H1 (cell line): ENCODE measurements at regions not wholly inside any gene's neighbourhood (a gene's known extent, or its start where the extent isn't known, plus 50 kb on each side); places are given as distances from the start of the nearest gene placed in this dataset.

Source experiments
- CTCF ChIA-PET: fragments of 300-600 bp; sonication (Branson Sonifier 250); formaldehyde crosslinking; loops from one replicate; lab custom pipeline; 2021; ENCODE audit not compliant: partially characterized antibody; lab: Charles Lee
- POLR2A ChIA-PET: fragments of 300-600 bp; sonication (Branson Sonifier 250); formaldehyde crosslinking; loops from one replicate; lab custom pipeline; 2021; ENCODE audit warnings: inconsistent platforms; ENCODE audit not compliant: partially characterized antibody; lab: Charles Lee
- DNase-seq, 2 experiments: peaks; one replicate each; pipeline versions ENCODE4 v3.0.0 to v3.0.0-alpha.2; 2010 to 2022; ENCODE audit warnings: low spot score in 2 of 2, low read depth in 1 of 2, mixed read lengths in 1 of 2
- FAIRE-seq: peaks from 2 replicates; lab custom pipeline; 2011; peaks lifted over from hg19 to GRCh38; lab: Jason Lieb, UNC
- H2AFZ ChIP-seq: 2 replicates; pipeline ENCODE4 v1.8.1; 2012; ENCODE audit warnings: low read length, inconsistent platforms
- H2AK5ac ChIP-seq: 2 replicates; pipeline ENCODE4 v1.6.1; 2013; ENCODE audit warnings: low read depth, low read length
- H2BK120ac ChIP-seq: replicated peaks from 2 replicates; pipeline ENCODE3; 2013; ENCODE audit warnings: low read depth, low read length, inconsistent platforms
- H2BK12ac ChIP-seq: 2 replicates; pipeline ENCODE4 v1.6.1; 2013; ENCODE audit warnings: low read depth, low read length
- H2BK15ac ChIP-seq: 2 replicates; pipeline ENCODE4 v1.6.1; 2013; ENCODE audit warnings: low read length
- H2BK20ac ChIP-seq: 2 replicates; pipeline ENCODE4 v1.6.1; 2013; ENCODE audit warnings: low read length
- H2BK5ac ChIP-seq: 2 replicates; pipeline ENCODE4 v1.6.1; 2013; ENCODE audit warnings: low read depth, low read length
- H3K14ac ChIP-seq: 2 replicates; pipeline ENCODE4 v1.6.1; 2013; ENCODE audit warnings: inconsistent platforms; ENCODE audit not compliant: insufficient read length
- H3K18ac ChIP-seq: 2 replicates; pipeline ENCODE4 v1.6.1; 2013; ENCODE audit warnings: low read length; ENCODE audit errors: extremely low read depth
- H3K23ac ChIP-seq: 2 replicates; pipeline ENCODE4 v1.6.1; 2013; ENCODE audit warnings: inconsistent platforms; ENCODE audit not compliant: insufficient read length
- H3K23me2 ChIP-seq: 2 replicates; pipeline ENCODE4 v1.6.1; 2013; ENCODE audit warnings: low read depth, low read length
- H3K27ac ChIP-seq: 2 replicates; pipeline ENCODE4 v1.6.1; 2011; ENCODE audit warnings: low read depth, low read length, inconsistent platforms
- H3K27me3 ChIP-seq, 4 experiments: replicated peaks in 1 of 4; 1 replicate in 1 of 4; 2 replicates in 3 of 4; pipeline versions ENCODE4 v1.6.1 to v1.8.1; 2011 to 2013; ENCODE audit warnings: low read length in 3 of 4, mild to moderate bottlenecking in 3 of 4, inconsistent platforms in 2 of 4, mixed read lengths in 2 of 4, moderate library complexity in 1 of 4; ENCODE audit not compliant: control insufficient read depth in 3 of 4, insufficient read depth in 3 of 4; ENCODE audit errors: extremely low read depth in 1 of 4
- H3K36me3 ChIP-seq, 4 experiments: 2 replicates each; pipeline versions ENCODE4 v1.6.1 to v1.8.1; 2011 to 2013; ENCODE audit warnings: mild to moderate bottlenecking in 4 of 4, low read length in 3 of 4, moderate library complexity in 2 of 4, control low read depth in 1 of 4, inconsistent platforms in 1 of 4; ENCODE audit not compliant: insufficient read depth in 4 of 4, control insufficient read depth in 2 of 4
- H3K4ac ChIP-seq: replicated peaks from 2 replicates; pipeline ENCODE3; 2013; ENCODE audit warnings: low read length, low read depth, mixed read lengths, inconsistent platforms; ENCODE audit not compliant: insufficient read length
- H3K4me1 ChIP-seq, 4 experiments: replicated peaks in 1 of 4; 1 replicate in 1 of 4; 2 replicates in 3 of 4; pipeline versions ENCODE4 v1.6.1 to v1.8.1; 2011 to 2013; ENCODE audit warnings: low read length in 3 of 4, inconsistent platforms in 2 of 4, mixed read lengths in 1 of 4; ENCODE audit not compliant: insufficient read depth in 4 of 4, control insufficient read depth in 3 of 4
- H3K4me2 ChIP-seq, 2 experiments: 2 replicates each; pipeline versions ENCODE4 v1.6.1 to v1.8.1; 2011 to 2013; ENCODE audit warnings: low read depth in 2 of 2, low read length in 2 of 2, control low read depth in 1 of 2, inconsistent platforms in 1 of 2, mild to moderate bottlenecking in 1 of 2; ENCODE audit not compliant: insufficient read depth in 1 of 2
- H3K4me3 ChIP-seq, 4 experiments: fragments of 200-600, 300-600 bp in 1 of 4; sonication (generic), shearing (Covaris generic), sonication (Bioruptor Twin) in 1 of 4; 2 replicates each; pipeline versions ENCODE4 v1.5.1 to v1.8.1; 2011 to 2016; ENCODE audit warnings: low read length in 4 of 4, low read depth in 3 of 4, control low read depth in 2 of 4, inconsistent platforms in 2 of 4, mild to moderate bottlenecking in 2 of 4, mixed read lengths in 1 of 4, moderate library complexity in 1 of 4; ENCODE audit not compliant: insufficient read depth in 2 of 4; ENCODE audit errors: extremely low read depth in 1 of 4
- H3K56ac ChIP-seq: replicated peaks from 2 replicates; pipeline ENCODE3; 2013; ENCODE audit warnings: low read depth, mild to moderate bottlenecking, mixed read lengths, low read length, inconsistent platforms; ENCODE audit not compliant: insufficient read length
- H3K79me1 ChIP-seq: 2 replicates; pipeline ENCODE4 v1.6.1; 2013; ENCODE audit warnings: low read depth, low read length, control low read depth
- H3K79me2 ChIP-seq, 2 experiments: 2 replicates each; pipeline versions ENCODE4 v1.6.1 to v1.8.1; 2012 to 2013; ENCODE audit warnings: low read length in 2 of 2, mild to moderate bottlenecking in 2 of 2, inconsistent platforms in 1 of 2; ENCODE audit not compliant: insufficient read depth in 2 of 2, control insufficient read depth in 1 of 2
- H3K9ac ChIP-seq, 4 experiments: replicated peaks in 1 of 4; 1 replicate in 1 of 4; 2 replicates in 3 of 4; pipeline versions ENCODE4 v1.6.1 to v1.8.1; 2011 to 2013; ENCODE audit warnings: low read depth in 3 of 4, low read length in 3 of 4, control low read depth in 2 of 4, mild to moderate bottlenecking in 2 of 4, moderate library complexity in 2 of 4, inconsistent platforms in 1 of 4; ENCODE audit errors: extremely low read depth in 1 of 4
- H3K9me3 ChIP-seq, 2 experiments: 2 replicates each; pipeline versions ENCODE4 v1.6.1 to v1.8.1; 2012 to 2013; ENCODE audit warnings: mild to moderate bottlenecking in 2 of 2, moderate library complexity in 2 of 2, control low read depth in 1 of 2, inconsistent platforms in 1 of 2, low read depth in 1 of 2, low read length in 1 of 2, mixed read lengths in 1 of 2; ENCODE audit not compliant: insufficient read depth in 2 of 2
- H4K20me1 ChIP-seq, 2 experiments: replicated peaks in 1 of 2; 2 replicates each; pipeline versions ENCODE3 to v1.8.1; 2011 to 2013; ENCODE audit warnings: inconsistent platforms in 2 of 2, low read length in 2 of 2, mild to moderate bottlenecking in 1 of 2; ENCODE audit not compliant: insufficient read depth in 2 of 2, control insufficient read depth in 1 of 2
- H4K5ac ChIP-seq: 2 replicates; pipeline ENCODE4 v1.6.1; 2013; ENCODE audit warnings: low read length, low read depth, mixed read lengths, inconsistent platforms; ENCODE audit not compliant: insufficient read length
- H4K8ac ChIP-seq: 2 replicates; pipeline ENCODE4 v1.8.0; 2013; ENCODE audit warnings: mild to moderate bottlenecking, moderate library complexity, low read length, inconsistent platforms; ENCODE audit not compliant: insufficient read depth; ENCODE audit errors: extremely low read depth
- H4K91ac ChIP-seq: replicated peaks from 2 replicates; pipeline ENCODE3; 2013; ENCODE audit warnings: low read length, mixed read lengths, inconsistent platforms; ENCODE audit not compliant: insufficient read length
- ASH2L ChIP-seq: fragments of 200-600, 300-600 bp; sonication (generic); IDR thresholded peaks from one replicate; pipeline ENCODE4 v1.7.1; 2017; ENCODE audit warnings: low read length
- BACH1 ChIP-seq: IDR thresholded peaks from 2 replicates; pipeline ENCODE4 v1.6.1; 2012; ENCODE audit warnings: low read length, improper control_type of control experiment
- BRCA1 ChIP-seq: IDR thresholded peaks from 2 replicates; pipeline ENCODE4 v1.6.1; 2012; ENCODE audit warnings: low read depth, low read length, improper control_type of control experiment
- CEBPB ChIP-seq: IDR thresholded peaks from 2 replicates; pipeline ENCODE4 v1.6.1; 2012; ENCODE audit warnings: low read depth, low read length
- CREB1 ChIP-seq: IDR thresholded peaks from 2 replicates; pipeline ENCODE4 v1.6.1; 2012; ENCODE audit warnings: inconsistent platforms
- FOSL1 ChIP-seq: IDR thresholded peaks from 2 replicates; pipeline ENCODE4 v1.6.1; 2011; ENCODE audit warnings: mild to moderate bottlenecking, low read depth, low read length, moderate library complexity; ENCODE audit not compliant: insufficient read depth
- GABPA ChIP-seq: IDR thresholded peaks from 2 replicates; pipeline ENCODE4 v1.6.1; 2011; ENCODE audit warnings: mild to moderate bottlenecking, low read length, moderate library complexity, borderline replicate concordance; ENCODE audit not compliant: insufficient read depth
- MAFK ChIP-seq: IDR thresholded peaks from 2 replicates; pipeline ENCODE4 v1.6.1; 2012; ENCODE audit warnings: low read depth, mild to moderate bottlenecking, improper control_type of control experiment, low read length
- POLR2A ChIP-seq, 2 experiments: IDR thresholded peaks; 1 replicate in 1 of 2; 2 replicates in 1 of 2; pipeline ENCODE4 v1.6.1; 2011; ENCODE audit warnings: low read depth in 2 of 2, low read length in 2 of 2, mild to moderate bottlenecking in 2 of 2; ENCODE audit errors: control extremely low read depth in 1 of 2
- POU5F1 ChIP-seq: IDR thresholded peaks from 2 replicates; pipeline ENCODE4 v1.6.1; 2011; ENCODE audit warnings: low read depth, mild to moderate bottlenecking, low read length, moderate library complexity
- SP4 ChIP-seq: IDR thresholded peaks from 2 replicates; pipeline ENCODE4 v1.6.1; 2012; ENCODE audit warnings: low read length, inconsistent platforms
- SRF ChIP-seq: IDR thresholded peaks from 2 replicates; pipeline ENCODE4 v1.6.1; 2011; ENCODE audit warnings: mild to moderate bottlenecking, low read depth, low read length, moderate library complexity
- TBP ChIP-seq: IDR thresholded peaks from 2 replicates; pipeline ENCODE4 v1.6.1; 2011; ENCODE audit warnings: low read depth, low read length, improper control_type of control experiment
- ZNF274 ChIP-seq: IDR thresholded peaks from 2 replicates; pipeline ENCODE4 v1.7.0; 2012; ENCODE audit warnings: low read length, borderline replicate concordance; ENCODE audit errors: extremely low read depth
- WGBS, 2 experiments: shearing (Covaris generic) in 1 of 2; methylation state at CpG; one replicate each; pipeline versions ENCODE4 v1.1.6 to v1.1.7; 2013 to 2015; ENCODE audit warnings: low lambda C conversion rate in 2 of 2, mixed read lengths in 2 of 2, inconsistent platforms in 1 of 2, low coverage in 1 of 2, missing lambda C conversion rate in 1 of 2; ENCODE audit not compliant: insufficient replicate concordance in 2 of 2, insufficient coverage in 1 of 2, insufficient read length in 1 of 2; ENCODE audit errors: extremely low coverage in 1 of 2, missing lambda C conversion rate in 1 of 2; 5-methylcytosine and 5-hydroxymethylcytosine counted together
- TF ChIP-seq, protein P1 (sequence below): IDR thresholded peaks from 2 replicates; pipeline ENCODE4 v1.6.1; 2012; ENCODE audit warnings: inconsistent platforms

DNA sequence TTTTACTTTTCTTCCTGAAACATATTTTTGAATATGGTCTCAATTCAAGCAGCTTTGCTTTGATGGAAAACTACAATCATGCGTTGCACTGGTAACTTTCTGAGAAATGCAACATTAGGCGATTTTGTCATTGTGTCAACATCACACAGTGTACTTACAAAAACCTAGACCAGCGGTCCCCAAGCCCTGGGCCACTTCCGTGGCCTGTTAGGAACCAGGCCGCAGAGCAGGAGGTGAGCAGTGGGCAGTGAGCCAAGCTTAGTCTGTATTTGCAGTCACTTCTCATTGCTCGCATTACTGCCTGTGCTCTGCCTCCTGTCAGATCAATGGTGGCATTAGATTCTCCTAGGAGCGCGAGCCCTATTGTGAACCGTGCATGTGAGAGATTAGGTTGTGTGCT, 163.7 kb upstream of the NOVA1 start:
- Histone ChIP-seq H3K79me2 (no peaks in the 10 kb centered on the region), H3K36me3 (no peaks in the 10 kb centered on the region), H4K20me1 (no peaks in the 10 kb centered on the region), H3K4me2 (no peak overlapping the region), H3K14ac (no peak overlapping the region)
- TF ChIP-seq TBP (no peak), FOSL1 (no peak), SRF (no peak), POLR2A (IDR thresholded peaks at IDR 0.05; ENCODE audit: control extremely low read depth in 1 of 2, low read depth in 2 of 2, low read length in 2 of 2) (no peak), SP4 (no peak), GABPA (no peak), CEBPB (no peak), BACH1 (no peak), ASH2L (no peak), BRCA1 (no peak), ZNF274 (no peak), CREB1 (no peak), MAFK (no peak), POU5F1 (no peak)
- TF ChIP-seq, protein P1, sequence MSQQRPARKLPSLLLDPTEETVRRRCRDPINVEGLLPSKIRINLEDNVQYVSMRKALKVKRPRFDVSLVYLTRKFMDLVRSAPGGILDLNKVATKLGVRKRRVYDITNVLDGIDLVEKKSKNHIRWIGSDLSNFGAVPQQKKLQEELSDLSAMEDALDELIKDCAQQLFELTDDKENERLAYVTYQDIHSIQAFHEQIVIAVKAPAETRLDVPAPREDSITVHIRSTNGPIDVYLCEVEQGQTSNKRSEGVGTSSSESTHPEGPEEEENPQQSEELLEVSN = no peak
- TF ChIP-seq, all 59 proteins: peak for 0
- no peak overlapping the region for H3K4ac ChIP-seq
- H2BK120ac ChIP-seq = no peak overlapping the region
- H3K9ac ChIP-seq = no peak overlapping the region
- 0 out of 2 replicates have a peak overlapping the region, but pooled peaks have one; percentile 2 for H2AFZ ChIP-seq
- no peak overlapping the region for H2BK20ac ChIP-seq
- no peaks in the 10 kb centered on the region for H3K79me1 ChIP-seq
- H3K4me1 ChIP-seq = no peaks in the 10 kb centered on the region
- H3K18ac ChIP-seq = no peak overlapping the region
- no peak overlapping the region for H3K23ac ChIP-seq
- ChIA-PET CTCF (no interaction called here), POLR2A (interaction anchor here (0.6 kb wide), 1 partner anchor 32 kb away, joined by 3 read pairs; no protein-coding TSS in a partner anchor)
- WGBS, 2 experiments = 93% methylated on average over 9 of the region's 9 CpGs; no CpG with 5 or more reads in 1 of the 2 experiments
- H2BK12ac ChIP-seq = no peak overlapping the region
- no peak for FAIRE-seq
- H4K8ac ChIP-seq = no peak overlapping the region
- H3K27ac ChIP-seq = no peak overlapping the region
- H3K56ac ChIP-seq = no peak overlapping the region
- H4K5ac ChIP-seq = no peak overlapping the region
- no peaks in the 10 kb centered on the region for H3K27me3 ChIP-seq
- no peaks in the 10 kb centered on the region for H3K9me3 ChIP-seq
- H2BK5ac ChIP-seq = no peak overlapping the region
- no peak overlapping the region for H3K4me3 ChIP-seq
- no peak overlapping the region for H2BK15ac ChIP-seq
- DNase-seq = no peak
- H4K91ac ChIP-seq = no peak overlapping the region
- H2AK5ac ChIP-seq = no peak overlapping the region
- H3K23me2 ChIP-seq = no peaks in the 10 kb centered on the region
